Stimulated activated naive CD8-positive, alpha-beta T cell treated with anti-CD3 and anti-CD28 coated beads, Interleukin-15, Interleukin-2, amounts not matched to agents 100 U/mL and 50 U/mL, for 24 hours (primary cell): ENCODE measurements at regions not wholly inside any gene's neighbourhood (a gene's known extent, or its start where the extent isn't known, plus 50 kb on each side); places are given as distances from the start of the nearest gene placed in this dataset.
A peak's percentile ranks its signal among the peaks of the same experiment; 100 is the strongest.

Experiments used
- ATAC-seq: fragments of 150-1000 bp; cut with Tn5 transposase; one replicate; pipeline ENCODE4 v1.10.0; 2021
- DNase-seq: peaks from one replicate; pipeline ENCODE4 v3.0.0; 2021

DNA sequence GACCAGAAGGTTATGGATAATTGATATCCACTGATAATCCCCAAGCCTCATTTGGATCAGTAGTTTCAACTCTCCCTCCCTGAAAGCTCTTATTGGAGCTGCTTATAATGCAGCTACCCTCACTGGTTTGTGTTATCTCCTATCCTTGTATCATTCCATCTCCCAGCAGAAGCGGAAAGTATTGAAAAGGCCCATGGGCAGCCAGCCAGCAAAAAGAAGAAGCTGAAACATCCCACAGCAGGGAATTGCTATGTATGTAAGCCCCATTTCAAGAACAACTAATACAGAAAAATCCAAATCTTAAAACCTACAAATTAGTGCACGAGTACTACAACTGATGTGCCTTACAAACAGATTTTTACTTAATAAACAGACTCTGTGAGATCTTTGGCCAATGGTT is 269.0 kb upstream of the ECI2 start:
- ATAC-seq = no peak

DNA sequence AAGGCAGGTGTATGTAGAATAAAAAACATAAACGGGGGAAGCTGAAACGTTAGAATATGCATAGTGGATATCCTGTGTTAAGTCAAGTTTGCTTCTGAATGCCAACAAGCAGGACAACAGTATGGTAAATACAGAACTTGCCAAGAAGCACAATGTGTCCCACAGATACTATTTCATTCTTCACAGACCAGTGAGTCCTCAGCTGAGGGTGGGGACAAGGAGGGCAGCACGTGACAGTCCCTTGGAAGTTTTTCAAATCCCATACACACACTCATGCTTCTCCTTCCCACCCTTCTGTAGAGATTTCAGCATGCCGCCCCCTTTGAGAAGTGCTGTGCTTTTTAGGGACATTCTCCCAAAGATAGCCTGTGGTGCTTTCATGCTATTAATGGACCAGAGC is 268.5 kb upstream of the ECI2 start:
- no peak for DNase-seq
- no peak for ATAC-seq

More for the DNA sequence above, 269.0 kb upstream of the ECI2 start:
- DNase-seq = no peak

- no peak for DNase-seq
- ATAC-seq = no peak
Measured at GRCh38 chr6:4403023-4403752, 267.8 kb upstream of the ECI2 start.

DNA sequence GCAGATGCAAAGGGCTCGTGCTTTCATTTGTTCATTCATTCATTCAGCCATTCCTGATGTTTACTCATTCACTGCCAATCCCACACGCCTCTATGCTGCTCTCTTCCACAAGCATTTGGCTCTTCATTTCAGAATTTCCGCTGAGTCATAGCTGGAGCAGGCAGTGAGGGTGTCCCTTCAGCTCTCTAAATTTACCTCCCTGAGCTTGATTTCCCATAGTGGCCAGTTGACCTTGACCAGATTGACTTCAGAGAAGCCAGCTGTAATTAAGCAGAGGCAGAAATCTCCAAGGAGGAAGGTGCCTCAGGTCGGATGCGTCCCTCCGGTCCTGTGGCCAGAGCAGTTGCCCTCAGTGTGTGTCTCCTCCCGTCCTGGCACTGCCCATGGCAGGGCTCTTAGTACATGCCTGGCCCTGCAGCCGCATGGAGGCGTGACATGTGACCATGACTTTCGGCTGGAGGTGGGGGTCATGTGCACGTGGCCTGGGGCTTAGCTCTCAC is 267.2 kb upstream of the ECI2 start:
- ATAC-seq = no peak
- no peak for DNase-seq

DNA sequence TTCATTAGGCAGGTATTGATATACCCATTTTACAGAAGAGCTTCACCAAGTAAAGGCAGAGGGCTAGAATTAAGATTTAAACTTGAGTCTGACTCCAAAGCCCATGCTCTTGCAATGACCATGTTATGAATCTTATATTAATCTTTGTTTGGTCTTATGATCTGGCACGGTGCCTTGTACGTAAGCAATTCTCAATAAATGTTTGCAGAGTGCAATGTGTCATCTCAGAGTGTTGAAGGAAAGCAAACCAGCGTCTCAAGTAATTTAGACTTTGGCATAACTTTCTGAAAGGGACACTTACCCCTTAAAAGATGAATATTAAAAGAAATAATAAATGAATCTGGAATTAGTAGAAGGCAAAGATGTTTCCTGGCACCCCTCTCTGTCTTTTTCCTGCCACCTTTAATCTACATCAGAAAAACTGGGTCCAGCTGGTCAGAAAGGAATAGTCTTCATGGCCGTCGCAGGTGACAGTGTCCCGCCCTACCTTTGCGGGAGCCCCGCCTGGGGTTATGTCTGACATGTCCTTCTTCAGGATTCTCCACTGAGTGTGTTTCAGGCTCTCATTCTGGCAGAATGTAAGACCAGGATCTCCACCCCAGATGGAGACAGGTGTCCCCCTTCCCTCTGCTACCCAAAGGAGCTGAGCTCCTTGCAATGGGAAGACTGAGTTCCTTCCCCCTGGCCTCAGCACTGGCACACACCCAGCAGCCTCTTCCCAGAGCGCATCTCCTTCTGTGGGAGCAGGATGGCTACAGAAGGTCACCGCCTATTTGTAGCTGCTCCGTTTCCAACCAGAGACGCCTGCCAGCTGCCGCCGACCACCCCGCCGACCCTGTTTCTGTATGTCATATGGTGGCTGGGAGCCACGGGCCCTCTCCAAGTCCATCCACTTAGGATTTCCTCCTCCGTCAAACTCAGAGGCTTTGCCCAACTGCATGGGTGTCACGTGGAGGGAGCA is 266.3 kb upstream of the ECI2 start:
- DNase-seq = no peak
- no peak for ATAC-seq

- no peak for DNase-seq
Measured at GRCh38 chr6:4399656-4400055, 264.3 kb upstream of the ECI2 start.

DNA sequence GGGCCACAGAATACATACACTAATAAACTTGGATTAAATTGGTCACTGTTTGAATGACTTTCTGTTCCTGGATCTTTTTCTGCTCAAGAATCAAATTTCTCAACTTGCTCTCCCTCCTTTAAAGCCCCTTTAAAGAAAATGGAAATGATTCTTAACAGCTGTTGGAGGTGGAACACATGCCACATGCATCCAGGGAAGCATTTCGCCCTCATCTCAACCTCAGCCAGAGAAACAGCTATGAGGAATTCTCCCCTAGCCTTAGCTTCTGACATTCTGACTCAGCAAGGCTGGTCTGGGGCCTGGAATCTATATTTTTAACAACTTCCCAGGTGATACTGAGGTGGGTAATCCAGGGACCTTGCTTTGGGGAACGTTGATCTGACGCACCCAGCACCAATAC is 263.4 kb upstream of the ECI2 start:
- DNase-seq = no peak
- ATAC-seq = no peak

More at GRCh38 chr6:4399656-4400055, 264.3 kb upstream of the ECI2 start:
- no peak for ATAC-seq

GRCh38 chr6:4397307-4397706 is 261.9 kb upstream of the ECI2 start:
- no peak for ATAC-seq
- DNase-seq = no peak

GRCh38 chr6:4396044-4396443 is 260.7 kb upstream of the ECI2 start:
- ATAC-seq (no peak), DNase-seq (no peak)

DNA sequence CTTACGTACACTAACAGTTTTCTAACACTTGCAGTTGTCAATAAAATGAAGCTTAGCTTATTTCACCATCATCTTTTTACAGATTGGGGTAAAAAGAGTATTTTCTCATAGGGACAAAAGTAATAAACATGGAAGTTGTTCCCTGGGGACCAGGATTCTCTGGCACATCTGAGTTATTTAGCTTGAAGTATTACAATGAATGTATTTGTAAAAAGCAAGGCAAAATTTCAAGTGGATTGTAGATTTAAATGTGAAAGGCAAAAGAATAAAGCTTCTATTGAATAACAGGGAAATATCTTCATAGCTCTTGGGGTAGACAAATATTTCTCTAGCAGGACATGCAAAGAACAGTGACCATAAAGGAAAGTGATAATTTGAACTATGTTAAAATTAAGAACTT is 260.0 kb upstream of the ECI2 start:
- DNase-seq (no peak), ATAC-seq (no peak)

- no peak for DNase-seq
- no peak for ATAC-seq
Measured at GRCh38 chr6:4394786-4395185, 259.4 kb upstream of the ECI2 start.

GRCh38 chr6:4388675-4389074 is 253.3 kb upstream of the ECI2 start:
- ATAC-seq (no peak), DNase-seq (no peak)

- no peak for ATAC-seq
Measured at GRCh38 chr6:4384656-4385055, 249.3 kb upstream of the ECI2 start.

DNA sequence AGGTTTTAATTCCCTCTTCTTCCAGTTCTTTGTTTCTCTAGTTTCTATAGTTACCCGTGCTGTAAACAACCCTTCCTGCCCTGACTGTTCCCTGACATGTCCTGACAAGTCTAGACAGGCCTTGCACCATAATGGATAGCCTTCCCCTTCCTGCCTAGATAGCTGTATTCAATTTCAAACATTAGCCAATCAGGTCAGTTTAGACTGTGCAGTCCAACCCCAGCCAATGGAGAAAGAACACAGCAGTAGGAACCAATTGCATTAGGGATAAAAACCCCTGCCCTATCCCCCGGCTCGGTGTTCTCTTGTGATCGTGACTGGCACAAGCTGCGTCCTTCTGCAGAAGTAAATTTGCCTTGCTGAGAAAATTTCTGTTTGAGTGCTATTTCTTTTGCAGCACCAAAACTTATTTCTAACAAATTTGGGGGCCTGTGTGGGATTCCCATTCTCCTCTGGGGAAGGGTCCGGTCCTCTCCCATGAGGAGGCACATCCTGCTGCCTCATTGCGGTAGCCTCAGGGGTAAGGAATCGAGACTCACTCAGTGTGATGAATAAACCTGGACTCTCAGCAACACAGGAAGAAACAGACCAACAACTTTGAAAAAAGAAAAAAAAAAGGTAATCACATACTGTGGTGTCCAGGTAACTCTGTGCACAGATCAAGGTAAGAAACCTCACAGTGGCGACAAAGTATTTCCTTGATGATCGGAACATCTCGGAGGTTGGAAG is 248.7 kb upstream of the ECI2 start:
- DNase-seq (no peak), ATAC-seq (no peak)

More at GRCh38 chr6:4384656-4385055, 249.3 kb upstream of the ECI2 start:
- DNase-seq = no peak

- ATAC-seq (no peak), DNase-seq (no peak)
Measured at GRCh38 chr6:4382362-4382853, 247.0 kb upstream of the ECI2 start.

- ATAC-seq = no peak
- no peak for DNase-seq
Measured at GRCh38 chr6:4381381-4381780, 246.0 kb upstream of the ECI2 start.

DNA sequence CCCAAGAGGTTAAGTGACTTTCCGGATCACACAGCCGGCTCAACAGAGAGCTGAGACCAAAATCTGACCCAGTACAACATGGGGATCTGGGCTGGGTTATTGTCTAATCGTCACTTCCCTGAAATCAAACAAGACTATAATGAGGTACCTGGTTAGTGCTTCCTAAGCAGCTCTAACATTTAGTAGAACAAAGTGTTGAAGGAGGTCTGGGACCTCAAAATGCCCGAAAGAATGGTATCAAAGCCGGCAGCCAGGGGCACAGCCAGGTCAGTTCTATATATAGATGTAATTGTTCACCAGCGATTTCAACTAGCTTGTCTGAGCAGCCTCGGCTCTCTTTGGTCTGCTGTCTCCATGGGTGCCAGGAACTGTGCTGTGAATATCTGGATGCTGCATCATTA is 245.5 kb upstream of the ECI2 start:
- DNase-seq (no peak), ATAC-seq (no peak)

GRCh38 chr6:4379958-4380357 is 244.6 kb upstream of the ECI2 start:
- no peak for ATAC-seq
- no peak for DNase-seq

DNA sequence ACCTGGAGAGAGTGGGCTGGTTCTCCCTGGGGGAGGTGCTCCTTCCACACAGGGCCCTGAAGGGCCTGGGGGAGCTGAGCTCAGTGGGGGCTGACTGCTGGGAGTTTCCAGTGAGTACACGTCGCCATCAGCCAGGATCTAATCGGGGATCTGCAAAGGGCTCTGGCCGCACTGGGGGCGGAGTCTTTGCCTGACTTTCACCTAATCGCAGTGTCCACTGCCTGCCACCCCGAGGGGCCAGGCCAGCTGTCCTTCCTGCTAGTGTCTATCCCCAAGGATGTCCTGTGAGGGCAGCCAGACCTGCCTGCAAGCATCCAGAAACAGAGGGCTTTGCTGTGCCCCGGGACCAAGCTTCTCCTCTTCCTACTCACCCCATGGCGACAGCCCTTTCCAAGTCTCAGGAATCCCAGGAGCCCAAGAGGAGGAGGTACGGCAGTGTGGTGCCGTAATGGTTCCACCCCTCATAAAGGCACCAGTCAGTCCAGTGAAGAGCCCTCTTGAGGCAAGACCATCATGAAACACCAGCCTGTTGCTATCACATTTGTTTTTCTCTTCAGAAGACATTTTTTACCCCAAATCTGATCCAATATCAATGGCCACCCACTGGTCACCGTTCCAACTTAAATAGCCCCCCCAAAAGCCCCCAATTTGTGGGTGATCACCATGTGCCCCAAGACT is 243.1 kb upstream of the ECI2 start:
- ATAC-seq (no peak), DNase-seq (no peak)

DNA sequence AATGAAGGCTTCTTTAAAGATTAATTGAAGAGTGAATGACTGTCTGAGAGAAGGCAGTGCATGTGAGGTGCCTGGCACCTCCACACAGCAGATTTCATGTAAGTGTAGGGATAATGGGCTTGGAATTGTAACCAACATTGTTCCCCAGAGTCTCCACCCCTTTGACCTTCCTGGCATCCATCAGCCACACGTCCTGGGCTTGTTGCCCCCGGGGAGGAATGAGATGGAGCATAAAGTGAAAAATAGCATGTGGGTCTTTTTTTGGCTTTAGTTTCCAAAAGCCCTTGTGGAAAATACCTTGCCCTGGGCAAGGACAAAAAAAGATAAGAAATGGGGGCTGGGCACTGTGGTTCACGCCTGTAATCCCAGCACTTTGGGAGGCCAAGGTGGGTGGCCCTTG is 242.2 kb upstream of the ECI2 start:
- no peak for DNase-seq
- no peak for ATAC-seq

- DNase-seq = no peak
- ATAC-seq = no peak
Measured at GRCh38 chr6:4374216-4374615, 238.8 kb upstream of the ECI2 start.

DNA sequence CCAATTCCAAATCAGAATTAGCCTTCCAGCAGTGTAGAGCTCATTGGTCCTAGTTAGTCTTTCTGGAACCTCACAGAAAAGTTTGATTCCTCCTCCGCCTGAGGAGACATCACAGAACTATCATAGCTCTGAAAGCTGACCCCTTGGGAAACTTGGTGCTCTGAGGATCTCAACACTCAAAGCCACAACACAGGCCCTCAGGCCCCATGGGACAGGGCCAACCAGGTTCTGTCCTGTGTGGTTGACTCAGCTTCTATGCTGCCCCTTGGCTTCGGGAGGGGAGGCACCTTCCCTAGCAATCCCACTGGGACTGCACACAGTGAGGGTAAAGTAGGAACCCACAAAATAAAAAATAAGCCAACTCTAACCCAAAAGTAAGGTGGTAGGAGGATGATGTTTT is 237.5 kb upstream of the ECI2 start:
- no peak for DNase-seq
- peak; percentile 16 for ATAC-seq
